ENCODE measurements at regions not wholly inside any gene's neighbourhood (a gene's known extent, or its start where the extent isn't known, plus 50 kb on each side); places are given as distances from the start of the nearest gene placed in this dataset.

DNA sequence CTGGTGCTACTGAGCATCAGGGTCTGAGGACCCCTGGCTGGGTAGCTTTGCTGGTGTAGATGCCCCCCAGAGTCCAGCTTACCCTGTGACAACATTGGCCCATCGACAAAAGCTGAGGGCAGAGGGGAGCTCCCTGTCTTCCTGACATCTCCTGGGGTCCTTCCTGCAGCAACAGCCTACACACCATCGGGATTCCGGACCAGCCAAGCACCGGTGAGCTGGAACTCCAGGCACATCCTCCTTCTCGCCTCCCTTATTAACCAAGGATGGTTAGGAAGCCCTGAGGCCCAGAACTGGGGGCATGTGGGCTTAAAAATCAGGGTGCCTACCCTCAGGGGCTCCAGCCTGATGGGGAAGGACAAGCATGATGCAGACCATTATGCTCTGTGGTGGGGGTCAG is 658.0 kb downstream of the PTPRU start:
- Mint-ChIP-seq H3K4me3 (no peak overlapping the region), H3K27me3 (ENCODE audit: low read depth) (peaks cover 57% of the 10 kb centered on the region), H3K4me1 (peaks cover 5% of the 10 kb centered on the region), H3K27ac (no peak overlapping the region), H3K36me3 (ENCODE audit: low read depth) (no peaks in the 10 kb centered on the region), H3K9me3 (peaks cover 2% of the 10 kb centered on the region)
- TF ChIP-seq, protein P1, sequence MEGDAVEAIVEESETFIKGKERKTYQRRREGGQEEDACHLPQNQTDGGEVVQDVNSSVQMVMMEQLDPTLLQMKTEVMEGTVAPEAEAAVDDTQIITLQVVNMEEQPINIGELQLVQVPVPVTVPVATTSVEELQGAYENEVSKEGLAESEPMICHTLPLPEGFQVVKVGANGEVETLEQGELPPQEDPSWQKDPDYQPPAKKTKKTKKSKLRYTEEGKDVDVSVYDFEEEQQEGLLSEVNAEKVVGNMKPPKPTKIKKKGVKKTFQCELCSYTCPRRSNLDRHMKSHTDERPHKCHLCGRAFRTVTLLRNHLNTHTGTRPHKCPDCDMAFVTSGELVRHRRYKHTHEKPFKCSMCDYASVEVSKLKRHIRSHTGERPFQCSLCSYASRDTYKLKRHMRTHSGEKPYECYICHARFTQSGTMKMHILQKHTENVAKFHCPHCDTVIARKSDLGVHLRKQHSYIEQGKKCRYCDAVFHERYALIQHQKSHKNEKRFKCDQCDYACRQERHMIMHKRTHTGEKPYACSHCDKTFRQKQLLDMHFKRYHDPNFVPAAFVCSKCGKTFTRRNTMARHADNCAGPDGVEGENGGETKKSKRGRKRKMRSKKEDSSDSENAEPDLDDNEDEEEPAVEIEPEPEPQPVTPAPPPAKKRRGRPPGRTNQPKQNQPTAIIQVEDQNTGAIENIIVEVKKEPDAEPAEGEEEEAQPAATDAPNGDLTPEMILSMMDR (IDR thresholded peaks at IDR 0.05; ENCODE audit: unreplicated experiment in 3 of 3): no peak

DNA sequence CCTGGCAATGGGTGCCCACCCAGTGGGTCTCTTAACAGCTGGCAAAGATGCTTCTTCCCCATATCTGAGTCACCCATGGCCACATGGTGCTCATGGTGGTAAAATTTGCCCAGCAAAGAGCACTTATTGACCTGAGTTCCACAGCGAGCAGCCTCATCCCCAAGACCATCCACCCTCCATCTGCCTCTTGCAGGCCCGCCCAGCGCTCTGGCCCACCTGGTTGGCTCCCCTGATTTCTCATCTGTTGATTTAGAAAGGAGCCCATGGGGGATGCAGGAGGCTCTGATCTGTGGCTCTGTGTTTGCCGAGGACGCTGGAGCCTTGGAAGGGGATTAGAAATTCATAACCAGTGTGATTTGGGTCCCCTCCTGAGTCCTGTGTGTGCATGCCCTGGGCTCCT is 657.5 kb downstream of the PTPRU start:
- Mint-ChIP-seq H3K27ac (no peak overlapping the region), H3K4me1 (peaks cover 5% of the 10 kb centered on the region), H3K4me3 (no peak overlapping the region), H3K27me3 (ENCODE audit: low read depth) (peaks cover 57% of the 10 kb centered on the region), H3K9me3 (peaks cover 2% of the 10 kb centered on the region), H3K36me3 (ENCODE audit: low read depth) (no peaks in the 10 kb centered on the region)
- TF ChIP-seq, protein P1 (IDR thresholded peaks at IDR 0.05; ENCODE audit: unreplicated experiment in 3 of 3): no peak

DNA sequence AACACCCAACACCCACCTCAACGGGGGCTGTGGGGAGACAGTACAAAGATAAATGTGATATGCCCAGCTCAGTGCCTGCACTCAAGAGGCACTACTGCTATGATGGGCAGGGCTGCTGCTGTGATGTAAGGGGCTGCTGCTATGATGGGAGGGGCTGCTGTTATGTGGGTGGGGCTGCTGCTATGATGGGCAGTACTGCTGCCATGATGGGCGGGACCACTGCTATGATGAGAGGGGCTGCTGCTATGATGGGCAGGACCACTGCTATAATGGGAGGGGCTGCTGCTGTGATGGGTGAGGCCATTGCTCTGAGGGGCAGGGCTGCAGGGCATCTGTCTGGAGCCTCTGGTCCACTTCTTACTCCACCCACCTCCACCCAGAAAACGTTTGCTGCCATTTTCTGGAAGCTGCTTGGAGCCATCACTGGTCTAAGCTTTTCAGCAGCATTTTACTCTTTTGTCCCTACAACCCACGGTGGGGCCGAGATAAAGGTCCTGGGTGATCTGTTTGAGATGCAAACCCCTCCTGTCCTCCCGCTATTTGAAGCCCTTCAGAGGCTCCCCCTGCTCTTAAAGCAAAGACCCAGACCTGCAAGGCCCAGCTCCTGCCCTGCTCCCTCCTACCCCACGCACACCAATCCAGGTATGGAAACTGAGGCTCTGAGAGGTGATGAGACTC is 656.9 kb downstream of the PTPRU start:
- Mint-ChIP-seq H3K36me3 (ENCODE audit: low read depth) (no peaks in the 10 kb centered on the region), H3K9me3 (peaks cover 2% of the 10 kb centered on the region)

DNA sequence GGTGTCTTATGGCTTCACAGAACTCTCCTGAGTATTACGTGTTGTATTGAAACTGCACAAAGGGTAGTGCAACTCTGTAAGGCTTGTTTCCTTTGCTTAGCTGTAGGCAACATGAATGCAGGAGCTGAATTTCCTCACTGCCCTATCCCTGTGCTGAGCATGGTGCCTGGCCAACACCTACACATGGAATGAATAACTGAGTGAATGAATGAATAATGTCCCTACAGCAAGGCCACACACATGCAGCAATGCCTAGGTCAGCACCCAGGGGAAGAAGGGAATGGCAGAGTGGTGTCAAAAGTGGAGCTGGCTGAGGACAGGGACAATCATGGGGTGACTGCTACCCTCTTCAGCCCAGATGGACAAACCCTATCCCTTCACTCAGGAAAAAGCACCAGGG is 655.9 kb downstream of the PTPRU start:
- Mint-ChIP-seq H3K4me1 (peaks cover 4% of the 10 kb centered on the region), H3K9me3 (peaks cover 2% of the 10 kb centered on the region), H3K36me3 (ENCODE audit: low read depth) (no peaks in the 10 kb centered on the region), H3K4me3 (no peak overlapping the region), H3K27me3 (ENCODE audit: low read depth) (peaks cover 44% of the 10 kb centered on the region), H3K27ac (no peak overlapping the region)
- TF ChIP-seq, protein P1 (IDR thresholded peaks at IDR 0.05; ENCODE audit: unreplicated experiment in 3 of 3): no peak

More for the DNA sequence above, 656.9 kb downstream of the PTPRU start:
- H3K4me1 Mint-ChIP-seq: peaks cover 5% of the 10 kb centered on the region
- no peak overlapping the region for H3K4me3 Mint-ChIP-seq
- peaks cover 53% of the 10 kb centered on the region for H3K27me3 Mint-ChIP-seq (ENCODE audit: low read depth)
- TF ChIP-seq, protein P1 (IDR thresholded peaks at IDR 0.05; ENCODE audit: unreplicated experiment in 3 of 3): no peak
- no peak overlapping the region for H3K27ac Mint-ChIP-seq

DNA sequence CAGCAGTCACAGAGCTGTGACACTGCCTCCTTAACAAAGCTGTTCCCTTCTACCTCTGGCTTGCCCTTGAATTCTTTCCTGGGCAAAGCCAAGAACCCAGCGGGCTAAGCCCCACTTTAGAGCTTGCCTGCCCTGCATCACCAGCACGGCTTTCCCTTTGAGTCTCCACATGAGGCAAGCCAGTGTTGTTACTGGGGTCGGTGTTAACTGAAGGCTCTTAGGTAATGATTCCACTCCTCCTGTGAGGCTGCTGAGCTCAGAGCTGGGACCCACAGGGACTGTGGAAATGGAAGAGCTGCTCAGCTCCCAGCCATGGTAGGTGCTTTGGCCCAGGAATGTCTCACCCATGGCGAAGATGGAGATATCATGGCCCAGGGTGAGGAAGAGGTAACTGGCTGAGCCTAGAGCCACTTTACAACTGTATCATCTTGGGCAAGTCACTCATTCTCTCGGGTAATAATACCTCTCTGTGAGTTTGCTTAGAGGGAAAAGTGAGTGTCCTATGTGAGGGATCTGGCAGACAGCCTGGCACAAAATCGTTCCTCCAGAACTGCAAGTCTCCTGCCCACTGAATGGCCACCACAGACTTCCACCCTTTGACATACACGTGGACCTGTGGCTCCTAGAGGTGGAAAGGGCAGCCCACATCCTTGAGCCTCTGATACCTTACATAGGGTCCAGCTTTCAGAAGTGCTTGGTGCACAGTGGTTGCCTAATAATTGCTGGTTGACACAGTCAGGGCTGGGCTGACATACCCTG is 654.1 kb downstream of the PTPRU start:
- TF ChIP-seq, protein P1 (IDR thresholded peaks at IDR 0.05; ENCODE audit: unreplicated experiment in 3 of 3): no peak
- no peaks in the 10 kb centered on the region for H3K9me3 Mint-ChIP-seq
- peaks cover 43% of the 10 kb centered on the region for H3K27me3 Mint-ChIP-seq (ENCODE audit: low read depth)
- H3K4me3 Mint-ChIP-seq: no peak overlapping the region
- H3K4me1 Mint-ChIP-seq: no peaks in the 10 kb centered on the region
- no peaks in the 10 kb centered on the region for H3K36me3 Mint-ChIP-seq (ENCODE audit: low read depth)
- H3K27ac Mint-ChIP-seq: no peak overlapping the region
